ENCODE measurements at regions not wholly inside any gene's neighbourhood (a gene's known extent, or its start where the extent isn't known, plus 50 kb on each side); places are given as distances from the start of the nearest gene placed in this dataset.

GRCh38 chr11:25691959-25692358 lies 640.0 kb upstream of the ANO3 start:
- TF ChIP-seq CTCF (IDR thresholded peaks at IDR 0.05; ENCODE audit: low read depth, low read length) = no peak
- TF ChIP-seq EZH2phosphoT487 (IDR thresholded peaks at IDR 0.05; ENCODE audit: low read depth) = no peak
